OCI-LY1 (cell line): ENCODE measurements at regions not wholly inside any gene's neighbourhood (a gene's known extent, or its start where the extent isn't known, plus 50 kb on each side); places are given as distances from the start of the nearest gene placed in this dataset.

ENCODE experiments used
- H2AFZ ChIP-seq: fragments of 200-600 bp; sonication (generic), shearing (Covaris generic); 2 replicates; pipeline ENCODE4 v1.6.0; 2014; ENCODE audit warnings: antibody characterized with exemption, mild to moderate bottlenecking, low read length
- H3F3A ChIP-seq: fragments of 200-600 bp; sonication (generic), shearing (Covaris generic); 2 replicates; pipeline ENCODE4 v1.6.0; 2014; ENCODE audit warnings: mild to moderate bottlenecking, antibody characterized with exemption, low read length, moderate library complexity; ENCODE audit not compliant: insufficient read depth
- H3K27ac ChIP-seq: fragments of 200-600 bp; sonication (generic); 2 replicates; pipeline ENCODE4 v1.5.1; 2014; ENCODE audit warnings: low read length, mixed run types, mild to moderate bottlenecking, low read depth; ENCODE audit not compliant: poor library complexity, severe bottlenecking
- H3K27me3 ChIP-seq: fragments of 200-600 bp; sonication (generic); 2 replicates; pipeline ENCODE4 v1.6.0; 2014; ENCODE audit warnings: antibody characterized with exemption, mild to moderate bottlenecking, low read length, moderate library complexity; ENCODE audit not compliant: insufficient read depth
- H3K36me3 ChIP-seq: fragments of 200-600 bp; sonication (generic); 2 replicates; pipeline ENCODE4 v1.6.1; 2014; ENCODE audit warnings: mild to moderate bottlenecking, antibody characterized with exemption, low read length, moderate library complexity, mixed read lengths; ENCODE audit not compliant: insufficient read depth
- H3K4me1 ChIP-seq: fragments of 200-600 bp; sonication (generic); 2 replicates; pipeline ENCODE4 v1.5.1; 2014; ENCODE audit warnings: mild to moderate bottlenecking, low read length, moderate library complexity; ENCODE audit not compliant: insufficient read depth, severe bottlenecking
- H3K4me2 ChIP-seq: fragments of 200-600 bp; sonication (generic), shearing (Covaris generic); 2 replicates; pipeline ENCODE4 v1.6.1; 2014; ENCODE audit warnings: low read length
- H3K4me3 ChIP-seq: fragments of 200-600 bp; sonication (generic); 2 replicates; pipeline ENCODE4 v1.5.1; 2014; ENCODE audit warnings: low read length, low read depth, mild to moderate bottlenecking, mixed read lengths; ENCODE audit not compliant: poor library complexity, severe bottlenecking
- H3K79me2 ChIP-seq: fragments of 200-600 bp; shearing (Covaris generic); 2 replicates; pipeline ENCODE4 v1.6.1; 2016; ENCODE audit warnings: mixed run types, low read length, mixed read lengths; ENCODE audit not compliant: insufficient read depth
- H3K9ac ChIP-seq: fragments of 200-600 bp; sonication (generic), shearing (Covaris generic); 2 replicates; pipeline ENCODE4 v1.6.1; 2014; ENCODE audit warnings: mild to moderate bottlenecking, low read length, mixed read lengths
- H3K9me2 ChIP-seq: fragments of 200-600 bp; sonication (generic), shearing (Covaris generic); 2 replicates; pipeline ENCODE4 v1.6.1; 2014; ENCODE audit warnings: low read depth, mild to moderate bottlenecking, low read length, mixed read lengths
- H3K9me3 ChIP-seq: fragments of 200-600 bp; shearing (Covaris generic); 2 replicates; pipeline ENCODE4 v1.6.1; 2014; ENCODE audit warnings: low read length, mixed read lengths
- H4K20me1 ChIP-seq: fragments of 200-600 bp; sonication (generic), shearing (Covaris generic); 2 replicates; pipeline ENCODE4 v1.6.0; 2016; ENCODE audit warnings: mild to moderate bottlenecking, low read length; ENCODE audit not compliant: insufficient read depth
- CTCF ChIP-seq: fragments of 200-600 bp; sonication (generic), shearing (Covaris generic); IDR thresholded peaks from 2 replicates; pipeline ENCODE4 v1.5.1; 2017; ENCODE audit warnings: mild to moderate bottlenecking, antibody characterized with exemption, low read length, moderate library complexity, mixed read lengths
- EZH2 ChIP-seq: fragments of 200-600 bp; sonication (generic), shearing (Covaris generic); IDR thresholded peaks from 2 replicates; pipeline ENCODE4 v1.8.0; 2017; ENCODE audit warnings: borderline replicate concordance, mixed run types, mild to moderate bottlenecking, antibody characterized with exemption, low read length, moderate library complexity, mixed read lengths

- Histone ChIP-seq H3K4me2 (no peak overlapping the region), H3K4me3 (no peak overlapping the region), H3K9ac (no peak overlapping the region), H3K36me3 (no peaks in the 10 kb centered on the region), H3K27ac (no peak overlapping the region), H3K4me1 (no peaks in the 10 kb centered on the region), H3F3A (no peaks in the 10 kb centered on the region), H4K20me1 (no peaks in the 10 kb centered on the region), H3K27me3 (no peaks in the 10 kb centered on the region), H3K79me2 (no peaks in the 10 kb centered on the region), H3K9me3 (no peaks in the 10 kb centered on the region), H3K9me2 (no peaks in the 10 kb centered on the region), H2AFZ (no peak overlapping the region)
- TF ChIP-seq CTCF, result no peak
Measured at GRCh38 chr9:3750321-3750720, 224.5 kb upstream of the RFX3 start.

- Histone ChIP-seq H3K4me2 (no peak overlapping the region), H3K4me3 (no peak overlapping the region), H3K27ac (no peak overlapping the region), H3K36me3 (no peaks in the 10 kb centered on the region), H3K9me2 (no peaks in the 10 kb centered on the region), H3K9ac (no peak overlapping the region), H3K27me3 (no peaks in the 10 kb centered on the region), H3K79me2 (no peaks in the 10 kb centered on the region), H3F3A (no peaks in the 10 kb centered on the region), H2AFZ (no peak overlapping the region), H4K20me1 (no peaks in the 10 kb centered on the region), H3K4me1 (no peaks in the 10 kb centered on the region), H3K9me3 (no peaks in the 10 kb centered on the region)
- no peak for TF ChIP-seq EZH2
- TF ChIP-seq CTCF, result no peak
Measured at GRCh38 chr9:3746296-3747275, 220.8 kb upstream of the RFX3 start.

- no peaks in the 10 kb centered on the region for H3K9me2 ChIP-seq
- no peaks in the 10 kb centered on the region for H3K9me3 ChIP-seq
- no peak overlapping the region for H3K4me2 ChIP-seq
- H3K4me1 ChIP-seq, result no peaks in the 10 kb centered on the region
- no peak overlapping the region for H3K4me3 ChIP-seq
- H4K20me1 ChIP-seq, result no peaks in the 10 kb centered on the region
- H2AFZ ChIP-seq, result no peak overlapping the region
- no peak for TF ChIP-seq EZH2
- no peak for TF ChIP-seq CTCF
- no peaks in the 10 kb centered on the region for H3K27me3 ChIP-seq
- no peak overlapping the region for H3K9ac ChIP-seq
- no peaks in the 10 kb centered on the region for H3K79me2 ChIP-seq
- no peaks in the 10 kb centered on the region for H3F3A ChIP-seq
- H3K27ac ChIP-seq, result no peak overlapping the region
- no peaks in the 10 kb centered on the region for H3K36me3 ChIP-seq
Measured at GRCh38 chr9:3743901-3744413, 218.2 kb upstream of the RFX3 start.
